ENCODE measurements at regions not wholly inside any gene's neighbourhood (a gene's known extent, or its start where the extent isn't known, plus 50 kb on each side); places are given as distances from the start of the nearest gene placed in this dataset.
"Not testable (repeated sequence)": the region's sequence is repeated elsewhere in the genome, so short reads cannot be mapped to it uniquely, and the experiment has no call there.

DNA sequence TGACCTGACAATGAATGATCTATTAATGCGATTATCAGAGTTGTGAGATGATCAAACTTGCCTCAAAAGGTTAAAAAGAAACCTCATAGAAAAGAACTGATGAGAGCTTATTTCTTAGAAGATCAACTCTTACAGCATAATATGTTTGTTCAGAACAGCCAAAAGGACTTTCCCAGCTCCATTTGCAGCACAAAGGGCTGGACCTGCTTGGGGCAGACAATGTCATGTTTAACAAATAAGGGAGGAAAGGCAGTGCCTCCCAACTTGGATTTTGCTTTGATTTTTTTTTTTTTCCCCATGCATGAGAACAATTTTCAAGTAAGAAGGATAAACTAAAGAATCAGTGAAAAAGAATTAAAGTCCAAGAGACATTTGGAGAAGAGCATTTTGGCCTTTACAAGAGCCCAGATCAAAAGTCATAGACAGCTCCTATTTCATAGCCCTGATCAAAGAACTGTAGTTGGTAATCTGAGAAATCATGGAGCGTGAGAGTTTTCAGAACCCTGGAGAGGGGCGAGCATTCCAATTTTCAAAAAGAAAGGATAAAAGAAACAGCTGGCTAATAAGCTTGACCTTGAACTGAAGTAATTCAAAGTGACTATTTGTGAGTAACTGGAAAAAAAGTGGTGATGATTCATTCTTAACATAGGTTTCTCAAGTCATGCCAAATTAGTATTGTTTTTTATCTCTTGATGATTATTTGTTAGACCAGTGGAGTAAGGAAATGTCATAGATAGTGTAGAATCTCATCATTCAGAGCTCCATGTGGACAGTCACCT, 136.0 kb upstream of the CFAP20DC start:
- DNase-seq (ENCODE audit: low read depth, low spot score) = no peak
- Histone ChIP-seq H3K27ac (ENCODE audit: low read depth, low read length) (no peak overlapping the region), H3K27me3 (ENCODE audit: control insufficient read depth, insufficient read depth, low read length) (no peaks in the 10 kb centered on the region), H3K9me3 (ENCODE audit: control insufficient read depth, insufficient read depth, low read length) (no peaks in the 10 kb centered on the region), H3K4me3 (ENCODE audit: low read depth, low read length) (no peak overlapping the region)
- ChIA-PET POLR2A (no interaction called here), CTCF (interaction anchor here (0.5 to 1.0 kb wide), 2 partner anchors 191 to 626 kb away, joined by 4 read pairs; no protein-coding TSS in a partner anchor)
- TF ChIP-seq, protein P1, sequence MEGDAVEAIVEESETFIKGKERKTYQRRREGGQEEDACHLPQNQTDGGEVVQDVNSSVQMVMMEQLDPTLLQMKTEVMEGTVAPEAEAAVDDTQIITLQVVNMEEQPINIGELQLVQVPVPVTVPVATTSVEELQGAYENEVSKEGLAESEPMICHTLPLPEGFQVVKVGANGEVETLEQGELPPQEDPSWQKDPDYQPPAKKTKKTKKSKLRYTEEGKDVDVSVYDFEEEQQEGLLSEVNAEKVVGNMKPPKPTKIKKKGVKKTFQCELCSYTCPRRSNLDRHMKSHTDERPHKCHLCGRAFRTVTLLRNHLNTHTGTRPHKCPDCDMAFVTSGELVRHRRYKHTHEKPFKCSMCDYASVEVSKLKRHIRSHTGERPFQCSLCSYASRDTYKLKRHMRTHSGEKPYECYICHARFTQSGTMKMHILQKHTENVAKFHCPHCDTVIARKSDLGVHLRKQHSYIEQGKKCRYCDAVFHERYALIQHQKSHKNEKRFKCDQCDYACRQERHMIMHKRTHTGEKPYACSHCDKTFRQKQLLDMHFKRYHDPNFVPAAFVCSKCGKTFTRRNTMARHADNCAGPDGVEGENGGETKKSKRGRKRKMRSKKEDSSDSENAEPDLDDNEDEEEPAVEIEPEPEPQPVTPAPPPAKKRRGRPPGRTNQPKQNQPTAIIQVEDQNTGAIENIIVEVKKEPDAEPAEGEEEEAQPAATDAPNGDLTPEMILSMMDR (IDR thresholded peaks at IDR 0.05; ENCODE audit: low read depth, low read length) = no peak

DNA sequence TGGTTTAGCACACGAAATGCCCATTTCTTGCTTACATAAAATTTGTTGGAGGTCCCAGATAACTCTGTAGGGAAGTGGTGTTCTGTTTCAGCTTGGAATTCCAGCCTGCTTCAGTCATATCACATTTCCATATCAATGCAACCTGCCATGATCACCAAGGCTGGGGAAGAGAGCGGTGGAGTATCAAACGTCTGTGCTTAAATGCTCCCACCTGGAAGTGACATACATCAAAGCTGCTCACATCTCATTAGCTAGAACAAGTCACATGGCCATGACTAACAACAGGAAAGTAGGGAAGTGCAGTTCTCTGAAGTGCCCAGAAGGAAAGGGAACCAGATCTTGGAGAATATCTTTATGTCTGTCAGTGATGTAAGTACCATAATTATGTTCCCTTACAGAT, 130.2 kb upstream of the CFAP20DC start:
- ChIA-PET CTCF (interaction anchor here (1.0 to 1.1 kb wide), 3 partner anchors 14 to 22 kb away, joined by 3 read pairs; no protein-coding TSS in a partner anchor), POLR2A (no interaction called here)
- H3K9me3 ChIP-seq (ENCODE audit: control insufficient read depth, insufficient read depth, low read length) = no peaks in the 10 kb centered on the region
- H3K27ac ChIP-seq (ENCODE audit: low read depth, low read length) = no peak overlapping the region
- H3K4me3 ChIP-seq (ENCODE audit: low read depth, low read length) = no peak overlapping the region
- H3K27me3 ChIP-seq (ENCODE audit: control insufficient read depth, insufficient read depth, low read length) = no peaks in the 10 kb centered on the region
- DNase-seq (ENCODE audit: low read depth, low spot score) = no peak
- TF ChIP-seq, protein P1 (IDR thresholded peaks at IDR 0.05; ENCODE audit: low read depth, low read length) = no peak

DNA sequence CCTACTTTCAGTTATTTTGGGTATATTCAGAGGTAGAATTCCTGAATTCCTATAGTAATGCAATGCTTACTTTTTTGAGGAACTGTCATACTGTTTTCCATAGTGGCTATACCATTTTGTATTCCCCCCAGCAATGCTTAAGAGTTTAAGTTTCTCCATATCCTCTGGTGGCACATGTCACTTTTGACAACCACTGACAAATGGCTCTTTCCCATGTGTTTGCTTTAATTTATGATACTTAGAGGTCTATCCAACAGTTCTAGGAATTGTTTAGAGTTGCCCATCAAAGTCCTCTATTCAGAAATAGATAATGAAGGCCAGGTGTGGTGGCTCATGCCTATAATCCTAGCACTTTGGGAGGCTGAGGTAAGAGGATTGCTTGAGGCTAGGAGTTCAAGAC, 128.9 kb upstream of the CFAP20DC start:
- ChIA-PET POLR2A (no interaction called here), CTCF (no interaction called here)
- DNase-seq (ENCODE audit: low read depth, low spot score) = no peak
- H3K9me3 ChIP-seq (ENCODE audit: control insufficient read depth, insufficient read depth, low read length) = no peaks in the 10 kb centered on the region
- no peak overlapping the region for H3K4me3 ChIP-seq (ENCODE audit: low read depth, low read length)
- no peaks in the 10 kb centered on the region for H3K27me3 ChIP-seq (ENCODE audit: control insufficient read depth, insufficient read depth, low read length)
- H3K27ac ChIP-seq (ENCODE audit: low read depth, low read length) = no peak overlapping the region
- TF ChIP-seq, protein P1 (IDR thresholded peaks at IDR 0.05; ENCODE audit: low read depth, low read length) = no peak

DNA sequence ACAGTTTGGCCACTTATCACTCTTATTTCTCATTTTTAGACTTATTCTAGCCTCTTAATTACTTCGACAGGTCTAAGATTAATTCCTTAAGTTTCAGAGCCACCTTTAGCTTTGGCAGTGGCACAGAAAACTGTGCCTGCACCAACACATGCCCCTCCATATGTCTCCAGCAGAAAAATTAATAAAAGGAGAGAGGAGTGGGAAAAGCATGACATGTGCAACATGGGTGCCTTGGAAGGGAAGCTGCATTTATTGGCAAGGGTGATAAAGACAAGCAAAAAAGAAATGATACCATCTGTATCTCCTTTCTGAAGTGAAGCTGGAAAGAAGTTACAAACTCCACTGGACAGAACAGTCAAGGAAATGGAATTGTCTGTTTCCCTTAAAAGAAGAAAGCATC, 121.7 kb upstream of the CFAP20DC start:
- no peak overlapping the region for H3K4me3 ChIP-seq (ENCODE audit: low read depth, low read length)
- no peaks in the 10 kb centered on the region for H3K9me3 ChIP-seq (ENCODE audit: control insufficient read depth, insufficient read depth, low read length)
- DNase-seq (ENCODE audit: low read depth, low spot score) = no peak
- H3K27ac ChIP-seq (ENCODE audit: low read depth, low read length) = no peak overlapping the region
- H3K27me3 ChIP-seq (ENCODE audit: control insufficient read depth, insufficient read depth, low read length) = no peaks in the 10 kb centered on the region
- CTCF ChIA-PET = no interaction called here
- TF ChIP-seq, protein P1 (IDR thresholded peaks at IDR 0.05; ENCODE audit: low read depth, low read length) = no peak
- POLR2A ChIA-PET = no interaction called here

DNA sequence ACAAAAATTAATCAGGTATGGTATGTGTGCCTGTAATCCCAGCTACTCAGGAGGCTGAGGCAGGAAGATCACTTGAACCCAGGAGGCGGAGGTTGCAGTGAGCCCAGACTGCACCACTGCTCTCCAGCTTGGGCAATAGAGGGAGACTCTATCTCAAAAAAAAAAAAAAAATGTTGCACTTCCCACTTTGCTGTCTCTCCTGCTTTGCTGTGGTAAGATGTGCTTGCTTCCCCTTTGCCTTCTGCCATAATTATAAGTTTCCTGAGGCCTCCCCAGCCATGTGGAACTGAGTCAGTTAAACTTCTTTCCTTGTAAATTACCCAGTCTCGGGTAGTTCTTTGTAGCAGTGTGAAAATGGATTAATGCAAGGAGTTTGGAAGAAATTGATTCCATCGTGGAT, 120.3 kb upstream of the CFAP20DC start:
- H3K27me3 ChIP-seq (ENCODE audit: control insufficient read depth, insufficient read depth, low read length); POLR2A ChIA-PET; H3K4me3 ChIP-seq (ENCODE audit: low read depth, low read length); H3K9me3 ChIP-seq (ENCODE audit: control insufficient read depth, insufficient read depth, low read length); DNase-seq (ENCODE audit: low read depth, low spot score); H3K27ac ChIP-seq (ENCODE audit: low read depth, low read length); CTCF ChIA-PET: not testable (repeated sequence)
